Liver (tissue), 2 donors: ENCODE measurements at regions not wholly inside any gene's neighbourhood (a gene's known extent, or its start where the extent isn't known, plus 50 kb on each side); places are given as distances from the start of the nearest gene placed in this dataset.

ENCODE experiments used
- RAD21 ChIP-seq, 2 donors: IDR thresholded peaks; 2 replicates each; pipeline ENCODE4 v1.6.1; 2016; ENCODE audit warnings: antibody characterized with exemption in 2 of 2, mild to moderate bottlenecking in 2 of 2
- TAF1 ChIP-seq: conservative IDR thresholded peaks from 2 replicates; pipeline ENCODE4 v1.6.1; 2016; ENCODE audit warnings: antibody characterized with exemption, mild to moderate bottlenecking
- donor health status: healthy.

GRCh38 chrX:57984620-57985019, 74.4 kb upstream of the ZXDA start:
- TF ChIP-seq TAF1 (no peak), RAD21 (IDR thresholded peaks at IDR 0.05) (no peak)
